Activated T-helper 1 cell treated with Interleukin-2 at 50 U/mL for 16 hours (primary cell): ENCODE measurements at regions not wholly inside any gene's neighbourhood (a gene's known extent, or its start where the extent isn't known, plus 50 kb on each side); places are given as distances from the start of the nearest gene placed in this dataset.

ENCODE experiments used
- DNase-seq: peaks from one replicate; pipeline ENCODE4 v3.0.0-alpha.2; 2020; ENCODE audit warnings: low read depth

DNA sequence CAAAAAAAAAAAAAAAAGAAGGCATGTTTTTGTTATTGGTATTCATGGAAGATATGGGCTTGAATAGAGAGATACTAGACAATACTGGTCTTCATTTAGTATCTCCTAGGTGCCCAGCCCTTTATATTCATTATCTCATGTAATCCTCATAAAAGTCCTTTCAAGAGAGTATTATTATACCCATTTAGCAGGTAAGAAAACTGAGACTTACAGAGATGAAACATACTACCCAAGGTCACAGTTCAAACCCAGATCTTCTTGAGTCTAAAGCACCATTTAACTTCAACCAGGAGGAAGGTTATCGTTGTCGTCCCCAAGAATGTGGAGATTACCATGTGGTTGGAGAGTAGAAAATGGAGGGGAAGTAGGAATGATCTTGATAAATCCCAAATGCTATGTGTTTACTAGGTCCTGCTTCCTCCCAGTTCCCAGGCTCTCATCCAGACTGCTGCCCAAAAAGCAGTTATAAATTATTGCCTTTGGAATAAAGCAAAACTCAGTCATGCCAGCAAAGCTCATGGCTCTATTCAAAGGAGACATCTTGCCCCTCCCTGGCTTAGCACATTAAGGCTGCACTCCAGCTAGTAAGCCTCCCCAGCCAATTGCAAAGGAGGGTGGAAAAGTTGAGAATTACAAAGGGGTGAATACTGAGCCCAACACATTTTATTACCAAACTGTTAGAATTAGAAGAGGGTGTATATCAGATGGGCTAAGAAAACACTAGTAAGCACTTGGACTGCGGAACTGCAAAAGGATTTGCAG is 163.9 kb downstream of the PIK3R1 start:
- DNase-seq: no peak

GRCh38 chr5:68380078-68380477 is 164.5 kb downstream of the PIK3R1 start:
- no peak for DNase-seq

DNA sequence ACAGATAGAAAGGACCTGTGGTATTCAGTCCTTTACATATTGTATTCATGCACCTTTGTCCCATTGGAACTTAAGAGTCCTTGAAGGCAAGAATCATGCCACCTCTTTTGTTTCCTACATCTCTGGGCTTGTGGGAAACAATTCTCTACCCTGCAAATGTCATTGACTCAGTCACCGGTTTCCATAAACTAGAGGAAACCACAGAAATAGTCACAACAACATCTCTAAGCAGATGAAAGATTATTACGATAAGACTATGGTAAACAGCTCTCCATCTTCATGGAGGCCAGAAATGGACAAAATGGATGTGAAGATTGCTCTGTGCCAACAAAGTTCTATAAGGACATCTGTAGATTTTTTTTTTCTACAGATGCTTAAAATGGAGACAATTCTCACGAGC is 165.5 kb downstream of the PIK3R1 start:
- DNase-seq: no peak

- no peak for DNase-seq
These were observed 166.4 kb downstream of the PIK3R1 start for GRCh38 chr5:68381909-68382308.

- no peak for DNase-seq
These were observed 167.1 kb downstream of the PIK3R1 start for GRCh38 chr5:68382640-68383039.

- no peak for DNase-seq
These were observed 168.3 kb downstream of the PIK3R1 start for GRCh38 chr5:68383888-68384310.

DNA sequence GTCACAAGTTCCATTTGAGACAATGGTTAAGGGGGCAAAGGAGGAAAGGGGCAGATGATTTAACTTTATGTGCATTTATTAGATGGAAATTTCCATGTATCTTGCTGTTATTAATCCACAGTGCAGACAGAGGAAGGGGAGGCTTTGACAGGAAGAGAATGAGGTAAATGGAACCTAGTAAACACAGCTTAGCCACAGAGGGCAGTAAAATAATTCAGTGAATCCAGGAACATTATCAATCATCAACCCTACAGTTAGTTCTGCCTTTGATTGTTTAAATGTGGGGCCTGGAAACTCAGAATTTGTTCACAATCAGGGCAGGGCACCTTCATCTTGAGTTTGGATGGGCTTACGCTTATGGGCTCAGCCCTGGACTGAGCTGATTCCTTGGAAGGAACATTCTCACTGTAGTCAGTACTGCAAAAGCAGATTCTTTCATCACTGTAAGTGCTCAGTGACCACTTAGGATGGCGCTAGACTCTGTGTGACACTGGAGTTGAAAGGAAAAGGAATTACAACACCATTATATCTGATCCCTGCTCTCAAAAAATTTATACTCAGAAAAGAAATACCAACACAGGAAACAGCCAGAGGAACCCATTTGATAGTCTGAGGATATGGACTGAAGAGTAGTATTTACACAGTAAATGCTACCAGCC is 169.5 kb downstream of the PIK3R1 start:
- no peak for DNase-seq

DNA sequence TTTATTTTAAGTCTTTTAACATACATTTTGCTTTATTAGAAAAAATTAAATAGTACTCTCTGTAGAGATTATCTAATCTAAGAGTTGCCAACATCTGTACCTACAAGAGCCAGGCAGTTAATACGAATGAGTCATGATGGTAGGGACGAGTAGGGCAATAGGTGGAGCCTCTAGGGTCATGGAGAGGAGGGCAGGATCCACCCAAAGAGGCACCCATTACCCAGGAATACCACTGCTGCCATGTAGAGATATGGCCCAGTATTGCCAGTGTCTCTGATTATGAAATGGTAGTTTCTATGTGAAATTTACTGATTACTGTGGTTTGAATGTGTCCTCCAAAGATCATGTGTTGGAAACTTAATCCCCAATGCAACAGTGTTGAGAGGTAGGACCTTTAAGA is 170.4 kb downstream of the PIK3R1 start:
- DNase-seq: no peak

GRCh38 chr5:68387074-68387796 is 171.7 kb downstream of the PIK3R1 start:
- no peak for DNase-seq

DNA sequence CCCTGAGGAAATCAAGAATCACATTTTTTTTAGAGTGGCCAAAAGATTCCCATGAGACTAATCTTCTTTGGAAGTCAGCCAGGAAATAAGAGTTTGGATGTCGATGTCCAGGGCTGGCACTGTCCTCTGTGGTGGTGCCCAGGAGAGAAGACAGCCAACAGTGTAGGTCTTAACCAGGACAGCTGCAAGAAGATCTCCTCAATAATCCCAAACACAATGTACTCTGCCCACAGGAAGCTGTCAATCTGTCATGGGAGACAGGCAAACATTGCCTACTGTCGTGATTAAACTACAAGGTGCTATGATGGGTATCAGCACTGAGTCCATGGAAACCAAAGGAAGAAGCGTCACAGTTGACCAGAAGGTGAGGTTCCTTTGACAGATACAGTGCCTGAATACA is 174.1 kb downstream of the PIK3R1 start:
- no peak for DNase-seq

- no peak for DNase-seq
These were observed 177.1 kb downstream of the PIK3R1 start for GRCh38 chr5:68392617-68393016.

DNA sequence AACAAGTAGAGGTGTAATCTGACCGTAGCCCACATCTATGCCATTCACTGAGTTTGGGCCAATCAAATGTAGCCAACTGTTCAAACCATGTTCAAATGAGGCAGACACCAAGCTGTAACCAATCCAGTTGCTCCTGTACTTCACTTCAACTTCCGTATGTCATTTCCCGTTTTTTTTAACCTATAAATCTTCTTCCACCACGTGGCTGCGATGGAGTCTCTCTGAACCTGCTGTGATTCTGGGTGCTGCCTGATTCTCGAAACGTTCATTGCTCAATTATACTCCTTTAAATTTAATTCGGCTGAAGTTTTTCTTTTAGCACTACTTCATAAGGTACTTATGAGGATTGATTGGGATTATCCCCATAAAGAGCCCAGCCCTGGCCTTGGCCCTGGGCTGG is 179.7 kb downstream of the PIK3R1 start:
- DNase-seq: no peak

- no peak for DNase-seq
These were observed 180.5 kb downstream of the PIK3R1 start for GRCh38 chr5:68395926-68396511.

- no peak for DNase-seq
These were observed 181.2 kb downstream of the PIK3R1 start for GRCh38 chr5:68396722-68397121.

- DNase-seq: no peak
These were observed 182.7 kb downstream of the PIK3R1 start for GRCh38 chr5:68398146-68398812.

- DNase-seq: no peak
These were observed 187.7 kb downstream of the PIK3R1 start for GRCh38 chr5:68403301-68403700.

DNA sequence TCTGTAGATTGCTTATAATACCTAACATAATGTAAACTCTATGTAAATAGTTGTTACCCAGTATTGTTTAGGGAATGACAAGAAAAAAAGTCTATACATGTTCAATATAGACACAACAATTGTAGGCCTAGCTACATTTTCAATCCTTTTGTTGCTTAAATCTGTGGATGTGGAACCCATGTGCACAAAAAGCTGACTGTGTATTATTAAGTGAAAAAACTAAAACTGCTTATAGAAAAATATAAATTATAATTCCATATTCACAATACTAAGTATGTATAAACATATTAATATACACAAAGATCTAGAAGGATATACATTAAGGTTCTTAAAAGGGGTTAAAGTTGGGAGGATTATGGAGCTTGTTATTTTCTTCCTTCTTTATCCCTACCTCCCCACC is 188.7 kb downstream of the PIK3R1 start:
- DNase-seq: no peak

DNA sequence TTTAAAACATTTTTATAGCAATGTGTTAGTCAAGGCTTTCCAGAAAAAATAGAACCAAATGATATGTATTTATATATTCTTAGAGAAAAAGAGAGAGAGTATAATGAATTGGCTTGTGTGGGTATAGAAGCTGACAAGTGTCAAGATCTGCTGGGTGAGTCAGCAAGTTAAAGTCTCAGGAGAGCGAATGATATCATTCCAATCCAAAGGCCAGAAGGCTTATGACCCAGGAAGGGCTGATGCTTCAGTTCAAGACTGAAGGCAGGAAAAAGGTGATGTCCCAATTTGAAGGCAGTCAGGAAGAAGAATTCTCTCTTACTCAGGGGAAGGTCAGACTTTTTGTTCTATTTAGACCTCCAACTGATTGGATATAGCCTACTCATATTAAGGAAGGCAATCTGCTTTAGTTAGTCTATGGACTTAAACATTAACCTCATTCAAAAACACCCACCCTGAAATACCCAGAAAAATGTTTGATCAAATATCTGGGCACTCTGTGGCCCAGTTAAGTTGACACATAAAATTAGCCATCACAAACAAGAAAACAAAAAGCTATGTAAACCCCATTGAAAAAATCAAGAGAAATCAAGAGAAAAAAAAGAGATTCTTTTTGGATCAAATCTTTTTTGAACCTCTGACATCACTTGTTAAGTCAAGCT is 189.6 kb downstream of the PIK3R1 start:
- no peak for DNase-seq

- no peak for DNase-seq
These were observed 190.5 kb downstream of the PIK3R1 start for GRCh38 chr5:68405784-68406743.

GRCh38 chr5:68406767-68407241 is 191.2 kb downstream of the PIK3R1 start:
- DNase-seq: no peak
